ENCODE measurements at regions not wholly inside any gene's neighbourhood (a gene's known extent, or its start where the extent isn't known, plus 50 kb on each side); places are given as distances from the start of the nearest gene placed in this dataset.
"Not testable (repeated sequence)": the region's sequence is repeated elsewhere in the genome, so short reads cannot be mapped to it uniquely, and the experiment has no call there.

- no peaks in the 10 kb centered on the region for H3K36me3 ChIP-seq (ENCODE audit: insufficient read depth, insufficient read length, low read length)
- no peak for TF ChIP-seq ZNF274 (IDR thresholded peaks at IDR 0.05; ENCODE audit: low read depth, low read length)
- no peak for TF ChIP-seq YY1 (IDR thresholded peaks at IDR 0.05; ENCODE audit: insufficient read depth, insufficient read length)
- H3K4me3 ChIP-seq (ENCODE audit: insufficient read length, low read depth): no peak overlapping the region
- H3K27me3 ChIP-seq (ENCODE audit: insufficient read depth, insufficient read length): no peaks in the 10 kb centered on the region
- H3K4me1 ChIP-seq (ENCODE audit: insufficient read depth, insufficient read length): peaks cover 2% of the 10 kb centered on the region
- H3K9me3 ChIP-seq (ENCODE audit: insufficient read depth, low read length): peaks cover 7% of the 10 kb centered on the region; the same call in 1 of the 2 replicates
- no peak overlapping the region for H3K9ac ChIP-seq (ENCODE audit: insufficient read length, low read depth)
- no peak for DNase-seq (ENCODE audit: low read depth, low spot score)
These were observed 107.0 kb downstream of the ERMARD start for GRCh38 chr6:169858293-169858934.

GRCh38 chr6:169857343-169858292 lies 106.2 kb downstream of the ERMARD start:
- H3K36me3 ChIP-seq (ENCODE audit: insufficient read depth, insufficient read length, low read length): no peaks in the 10 kb centered on the region
- H3K9me3 ChIP-seq (ENCODE audit: insufficient read depth, low read length): peaks cover 7% of the 10 kb centered on the region; the same call in 1 of the 2 replicates
- H3K27me3 ChIP-seq (ENCODE audit: insufficient read depth, insufficient read length): no peaks in the 10 kb centered on the region
- no peak for DNase-seq (ENCODE audit: low read depth, low spot score)
- no peak overlapping the region for H3K9ac ChIP-seq (ENCODE audit: insufficient read length, low read depth)
- peaks cover 7% of the 10 kb centered on the region for H3K4me1 ChIP-seq (ENCODE audit: insufficient read depth, insufficient read length)
- TF ChIP-seq ZNF274 (IDR thresholded peaks at IDR 0.05; ENCODE audit: low read depth, low read length) (no peak), SUZ12 (IDR thresholded peaks at IDR 0.05; ENCODE audit: extremely low read depth, insufficient read depth, insufficient read length) (no peak), YY1 (IDR thresholded peaks at IDR 0.05; ENCODE audit: insufficient read depth, insufficient read length) (no peak)
- H3K4me3 ChIP-seq (ENCODE audit: insufficient read length, low read depth): no peak overlapping the region

GRCh38 chr6:169856442-169857342 lies 105.3 kb downstream of the ERMARD start:
- not testable (repeated sequence) for H3K9me3 ChIP-seq (ENCODE audit: insufficient read depth, low read length); H3K36me3 ChIP-seq (ENCODE audit: insufficient read depth, insufficient read length, low read length); H3K9ac ChIP-seq (ENCODE audit: insufficient read length, low read depth); H3K4me3 ChIP-seq (ENCODE audit: insufficient read length, low read depth); DNase-seq (ENCODE audit: low read depth, low spot score); H3K27me3 ChIP-seq (ENCODE audit: insufficient read depth, insufficient read length); H3K4me1 ChIP-seq (ENCODE audit: insufficient read depth, insufficient read length)

GRCh38 chr6:169854813-169855212 lies 103.4 kb downstream of the ERMARD start:
- Histone ChIP-seq H3K4me1 (ENCODE audit: insufficient read depth, insufficient read length) (peaks cover 10% of the 10 kb centered on the region), H3K27me3 (ENCODE audit: insufficient read depth, insufficient read length) (no peaks in the 10 kb centered on the region), H3K9me3 (ENCODE audit: insufficient read depth, low read length) (peaks cover 7% of the 10 kb centered on the region; the same call in 1 of the 2 replicates), H3K4me3 (ENCODE audit: insufficient read length, low read depth) (no peak overlapping the region), H3K9ac (ENCODE audit: insufficient read length, low read depth) (no peak overlapping the region), H3K36me3 (ENCODE audit: insufficient read depth, insufficient read length, low read length) (no peaks in the 10 kb centered on the region)
- TF ChIP-seq YY1 (IDR thresholded peaks at IDR 0.05; ENCODE audit: insufficient read depth, insufficient read length) (no peak), ZNF274 (IDR thresholded peaks at IDR 0.05; ENCODE audit: low read depth, low read length) (no peak), SUZ12 (IDR thresholded peaks at IDR 0.05; ENCODE audit: extremely low read depth, insufficient read depth, insufficient read length) (no peak)
- no peak for DNase-seq (ENCODE audit: low read depth, low spot score)

GRCh38 chr6:169854083-169854725 lies 102.8 kb downstream of the ERMARD start:
- DNase-seq (ENCODE audit: low read depth, low spot score): no peak
- no peak for TF ChIP-seq SUZ12 (IDR thresholded peaks at IDR 0.05; ENCODE audit: extremely low read depth, insufficient read depth, insufficient read length)
- no peak for TF ChIP-seq YY1 (IDR thresholded peaks at IDR 0.05; ENCODE audit: insufficient read depth, insufficient read length)
- no peak for TF ChIP-seq ZNF274 (IDR thresholded peaks at IDR 0.05; ENCODE audit: low read depth, low read length)
- Histone ChIP-seq H3K9ac (ENCODE audit: insufficient read length, low read depth) (no peak overlapping the region), H3K27me3 (ENCODE audit: insufficient read depth, insufficient read length) (no peaks in the 10 kb centered on the region), H3K4me3 (ENCODE audit: insufficient read length, low read depth) (no peak overlapping the region), H3K36me3 (ENCODE audit: insufficient read depth, insufficient read length, low read length) (no peaks in the 10 kb centered on the region), H3K9me3 (ENCODE audit: insufficient read depth, low read length) (peaks cover 7% of the 10 kb centered on the region; the same call in 1 of the 2 replicates), H3K4me1 (ENCODE audit: insufficient read depth, insufficient read length) (peaks cover 10% of the 10 kb centered on the region)

GRCh38 chr6:169853196-169854082 lies 102.0 kb downstream of the ERMARD start:
- no peak overlapping the region for H3K4me3 ChIP-seq (ENCODE audit: insufficient read length, low read depth)
- DNase-seq (ENCODE audit: low read depth, low spot score): no peak
- H3K36me3 ChIP-seq (ENCODE audit: insufficient read depth, insufficient read length, low read length): no peaks in the 10 kb centered on the region
- peaks cover 10% of the 10 kb centered on the region for H3K4me1 ChIP-seq (ENCODE audit: insufficient read depth, insufficient read length)
- TF ChIP-seq ZNF274 (IDR thresholded peaks at IDR 0.05; ENCODE audit: low read depth, low read length) (no peak), YY1 (IDR thresholded peaks at IDR 0.05; ENCODE audit: insufficient read depth, insufficient read length) (no peak), SUZ12 (IDR thresholded peaks at IDR 0.05; ENCODE audit: extremely low read depth, insufficient read depth, insufficient read length) (no peak)
- H3K9ac ChIP-seq (ENCODE audit: insufficient read length, low read depth): no peak overlapping the region
- H3K9me3 ChIP-seq (ENCODE audit: insufficient read depth, low read length): peaks cover 7% of the 10 kb centered on the region; the same call in 1 of the 2 replicates
- no peaks in the 10 kb centered on the region for H3K27me3 ChIP-seq (ENCODE audit: insufficient read depth, insufficient read length)

All from NT2/D1 (cell line).